Vagina (tissue), 2 donors: ENCODE measurements at regions not wholly inside any gene's neighbourhood (a gene's known extent, or its start where the extent isn't known, plus 50 kb on each side); places are given as distances from the start of the nearest gene placed in this dataset.

Experiments used
- POLR2A ChIP-seq, 2 donors: fragments of 450-650 bp; IDR thresholded peaks; one replicate each; pipeline ENCODE4 v1.6.1; 2017; ENCODE audit warnings: antibody characterized with exemption in 2 of 2, mild to moderate bottlenecking in 2 of 2, moderate library complexity in 2 of 2
- POLR2AphosphoS5 ChIP-seq, 2 donors: sonication (generic); formaldehyde crosslinking; IDR thresholded peaks; one replicate each; pipeline ENCODE4 v1.9.0; 2017; ENCODE audit warnings: antibody characterized with exemption in 2 of 2, mild to moderate bottlenecking in 2 of 2, low read depth in 1 of 2; ENCODE audit not compliant: insufficient read depth in 1 of 2
- TF ChIP-seq, protein P1 (sequence below), 3 experiments: fragments of 450-650 bp in 2 of 3; fragments of 200-600 bp in 1 of 3; sonication (generic) in 1 of 3; IDR thresholded peaks; one replicate each; pipeline ENCODE4 v1.5.1; 2017 to 2019; ENCODE audit warnings: antibody characterized with exemption in 3 of 3, mild to moderate bottlenecking in 2 of 3, moderate library complexity in 2 of 3

DNA sequence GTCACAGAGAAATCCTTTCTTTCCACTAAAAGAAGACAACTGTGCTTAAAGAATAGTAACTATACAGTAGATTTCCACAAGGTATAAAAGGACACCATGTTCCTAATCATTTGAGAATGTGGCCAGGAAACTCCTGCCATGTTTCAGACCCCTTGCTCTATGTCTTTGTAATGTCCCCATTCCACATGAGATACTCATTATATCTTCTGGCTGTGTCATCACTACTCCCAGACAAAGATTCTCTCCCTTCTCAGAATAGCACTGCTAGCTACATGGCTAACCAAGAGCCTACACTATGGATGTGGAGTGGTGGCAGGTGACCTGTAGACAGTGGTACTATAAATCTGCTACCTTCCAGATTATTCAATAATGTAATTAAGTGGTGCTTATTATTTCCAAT lies 218.1 kb upstream of the MCHR2 start:
- TF ChIP-seq, protein P1, sequence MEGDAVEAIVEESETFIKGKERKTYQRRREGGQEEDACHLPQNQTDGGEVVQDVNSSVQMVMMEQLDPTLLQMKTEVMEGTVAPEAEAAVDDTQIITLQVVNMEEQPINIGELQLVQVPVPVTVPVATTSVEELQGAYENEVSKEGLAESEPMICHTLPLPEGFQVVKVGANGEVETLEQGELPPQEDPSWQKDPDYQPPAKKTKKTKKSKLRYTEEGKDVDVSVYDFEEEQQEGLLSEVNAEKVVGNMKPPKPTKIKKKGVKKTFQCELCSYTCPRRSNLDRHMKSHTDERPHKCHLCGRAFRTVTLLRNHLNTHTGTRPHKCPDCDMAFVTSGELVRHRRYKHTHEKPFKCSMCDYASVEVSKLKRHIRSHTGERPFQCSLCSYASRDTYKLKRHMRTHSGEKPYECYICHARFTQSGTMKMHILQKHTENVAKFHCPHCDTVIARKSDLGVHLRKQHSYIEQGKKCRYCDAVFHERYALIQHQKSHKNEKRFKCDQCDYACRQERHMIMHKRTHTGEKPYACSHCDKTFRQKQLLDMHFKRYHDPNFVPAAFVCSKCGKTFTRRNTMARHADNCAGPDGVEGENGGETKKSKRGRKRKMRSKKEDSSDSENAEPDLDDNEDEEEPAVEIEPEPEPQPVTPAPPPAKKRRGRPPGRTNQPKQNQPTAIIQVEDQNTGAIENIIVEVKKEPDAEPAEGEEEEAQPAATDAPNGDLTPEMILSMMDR (IDR thresholded peaks at IDR 0.05): no peak
- TF ChIP-seq POLR2A (IDR thresholded peaks at IDR 0.05) (no peak), POLR2AphosphoS5 (IDR thresholded peaks at IDR 0.05; ENCODE audit: insufficient read depth in 1 of 2, low read depth in 1 of 2) (no peak)
